ENCODE measurements at regions not wholly inside any gene's neighbourhood (a gene's known extent, or its start where the extent isn't known, plus 50 kb on each side); places are given as distances from the start of the nearest gene placed in this dataset.
"Not testable (repeated sequence)": the region's sequence is repeated elsewhere in the genome, so short reads cannot be mapped to it uniquely, and the experiment has no call there.

- H3K4me1 Mint-ChIP-seq; intact Hi-C loops (cut with micrococcal nuclease); CTCF ChIA-PET; POLR2A ChIA-PET; H3K27ac Mint-ChIP-seq; H3K27me3 Mint-ChIP-seq; H3K4me3 Mint-ChIP-seq; H3K9ac ChIP-seq (ENCODE audit: low read length); H2AFZ ChIP-seq (ENCODE audit: insufficient read depth, low read depth, low read length, poor library complexity, severe bottlenecking); H3K79me2 ChIP-seq (ENCODE audit: control insufficient read depth, insufficient read depth, low read length); H3K27me3 ChIP-seq (replicated peaks in 1 of 4; ENCODE audit: control extremely low read depth in 1 of 4, control insufficient read depth in 3 of 4, insufficient read depth in 4 of 4, low read length in 3 of 4); H3K4me1 ChIP-seq (ENCODE audit: control insufficient read depth in 2 of 2, insufficient read depth in 2 of 2, low read length in 2 of 2); ATAC-seq (ENCODE audit: low read depth); H3K4me3 ChIP-seq (ENCODE audit: control extremely low read depth in 1 of 5, extremely low read depth in 1 of 5, insufficient read depth in 1 of 5, low read depth in 2 of 5, low read length in 4 of 5); H3K4me2 ChIP-seq (replicated peaks; ENCODE audit: low read depth, low read length, poor library complexity, severe bottlenecking); H3K9me3 ChIP-seq (ENCODE audit: control extremely low read depth in 1 of 3, control insufficient read depth in 2 of 3, insufficient read depth in 1 of 3, low read length in 2 of 3); H4K20me1 ChIP-seq (ENCODE audit: control insufficient read depth, insufficient read depth, low read length, poor library complexity, severe bottlenecking); H3K36me3 ChIP-seq (replicated peaks in 1 of 2; ENCODE audit: control extremely low read depth in 1 of 2, control insufficient read depth in 1 of 2, extremely low read depth in 1 of 2, insufficient read depth in 2 of 2, low read length in 1 of 2); H3K9me3 Mint-ChIP-seq (ENCODE audit: insufficient read depth); DNase-seq; H3K27ac ChIP-seq (ENCODE audit: low read length in 2 of 2): not testable (repeated sequence)
- WGBS (ENCODE audit: insufficient coverage), result no CpG with 5 or more reads among the region's 1 CpG
Observed at GRCh38 chr12:37441371-37441770, 875.2 kb upstream of the ALG10B start.

DNA sequence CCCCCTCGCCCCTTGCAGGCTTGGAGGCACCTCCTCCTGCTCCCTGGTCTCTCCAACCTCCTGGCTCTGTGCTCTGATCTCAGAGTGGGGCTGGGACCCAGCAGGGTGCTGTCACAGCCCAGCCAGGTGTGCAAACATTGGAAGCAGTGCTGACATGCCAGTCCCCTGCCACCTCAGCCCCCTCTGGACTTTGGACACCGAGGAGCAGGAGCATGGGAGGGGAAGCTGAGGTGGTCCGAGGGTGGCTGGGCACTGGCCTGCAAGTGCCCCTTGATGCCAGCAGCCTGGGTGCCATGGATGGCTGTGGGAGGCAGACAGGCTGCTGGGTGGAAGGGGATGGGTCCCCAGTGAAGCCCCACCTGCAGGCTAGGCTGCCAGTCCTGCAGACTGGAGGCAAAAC is 860.9 kb upstream of the ALG10B start:
- H4K20me1 ChIP-seq (ENCODE audit: control insufficient read depth, insufficient read depth, low read length, poor library complexity, severe bottlenecking); CTCF ChIA-PET; DNase-seq; H3K27ac ChIP-seq (ENCODE audit: low read length in 2 of 2); H3K4me3 Mint-ChIP-seq; H3K4me1 ChIP-seq (ENCODE audit: control insufficient read depth in 2 of 2, insufficient read depth in 2 of 2, low read length in 2 of 2); POLR2A ChIA-PET; H3K27ac Mint-ChIP-seq; H3K9me3 Mint-ChIP-seq (ENCODE audit: insufficient read depth); H3K27me3 ChIP-seq (replicated peaks in 1 of 4; ENCODE audit: control extremely low read depth in 1 of 4, control insufficient read depth in 3 of 4, insufficient read depth in 4 of 4, low read length in 3 of 4); H3K4me3 ChIP-seq (ENCODE audit: control extremely low read depth in 1 of 5, extremely low read depth in 1 of 5, insufficient read depth in 1 of 5, low read depth in 2 of 5, low read length in 4 of 5); H3K79me2 ChIP-seq (ENCODE audit: control insufficient read depth, insufficient read depth, low read length); H3K9ac ChIP-seq (ENCODE audit: low read length); H2AFZ ChIP-seq (ENCODE audit: insufficient read depth, low read depth, low read length, poor library complexity, severe bottlenecking); H3K4me2 ChIP-seq (replicated peaks; ENCODE audit: low read depth, low read length, poor library complexity, severe bottlenecking); intact Hi-C loops (cut with micrococcal nuclease); H3K27me3 Mint-ChIP-seq; H3K36me3 ChIP-seq (replicated peaks in 1 of 2; ENCODE audit: control extremely low read depth in 1 of 2, control insufficient read depth in 1 of 2, extremely low read depth in 1 of 2, insufficient read depth in 2 of 2, low read length in 1 of 2); H3K4me1 Mint-ChIP-seq; ATAC-seq (ENCODE audit: low read depth): not testable (repeated sequence)
- 42% methylated on average over 3 of the region's 3 CpGs for WGBS (ENCODE audit: insufficient coverage)
- H3K9me3 ChIP-seq (ENCODE audit: control extremely low read depth in 1 of 3, control insufficient read depth in 2 of 3, insufficient read depth in 1 of 3, low read length in 2 of 3), result peaks cover 0 to 12% (median 0%) of the 10 kb centered on the region in 3 donors

GRCh38 chr12:37497939-37498338 is 818.6 kb upstream of the ALG10B start:
- H3K9me3 ChIP-seq (ENCODE audit: control extremely low read depth in 1 of 3, control insufficient read depth in 2 of 3, insufficient read depth in 1 of 3, low read length in 2 of 3); H3K4me3 Mint-ChIP-seq; H2AFZ ChIP-seq (ENCODE audit: insufficient read depth, low read depth, low read length, poor library complexity, severe bottlenecking); H3K27ac Mint-ChIP-seq; H3K4me3 ChIP-seq (ENCODE audit: control extremely low read depth in 1 of 5, extremely low read depth in 1 of 5, insufficient read depth in 1 of 5, low read depth in 2 of 5, low read length in 4 of 5); intact Hi-C loops (cut with micrococcal nuclease); H3K9me3 Mint-ChIP-seq (ENCODE audit: insufficient read depth); CTCF ChIA-PET; H4K20me1 ChIP-seq (ENCODE audit: control insufficient read depth, insufficient read depth, low read length, poor library complexity, severe bottlenecking); H3K79me2 ChIP-seq (ENCODE audit: control insufficient read depth, insufficient read depth, low read length); H3K36me3 ChIP-seq (replicated peaks in 1 of 2; ENCODE audit: control extremely low read depth in 1 of 2, control insufficient read depth in 1 of 2, extremely low read depth in 1 of 2, insufficient read depth in 2 of 2, low read length in 1 of 2); H3K27ac ChIP-seq (ENCODE audit: low read length in 2 of 2); H3K4me2 ChIP-seq (replicated peaks; ENCODE audit: low read depth, low read length, poor library complexity, severe bottlenecking); POLR2A ChIA-PET; H3K27me3 Mint-ChIP-seq; ATAC-seq (ENCODE audit: low read depth); DNase-seq; H3K9ac ChIP-seq (ENCODE audit: low read length); H3K4me1 Mint-ChIP-seq; H3K27me3 ChIP-seq (replicated peaks in 1 of 4; ENCODE audit: control extremely low read depth in 1 of 4, control insufficient read depth in 3 of 4, insufficient read depth in 4 of 4, low read length in 3 of 4); H3K4me1 ChIP-seq (ENCODE audit: control insufficient read depth in 2 of 2, insufficient read depth in 2 of 2, low read length in 2 of 2): not testable (repeated sequence)
- WGBS (ENCODE audit: insufficient coverage), result no CpG with 5 or more reads among the region's 4 CpGs

DNA sequence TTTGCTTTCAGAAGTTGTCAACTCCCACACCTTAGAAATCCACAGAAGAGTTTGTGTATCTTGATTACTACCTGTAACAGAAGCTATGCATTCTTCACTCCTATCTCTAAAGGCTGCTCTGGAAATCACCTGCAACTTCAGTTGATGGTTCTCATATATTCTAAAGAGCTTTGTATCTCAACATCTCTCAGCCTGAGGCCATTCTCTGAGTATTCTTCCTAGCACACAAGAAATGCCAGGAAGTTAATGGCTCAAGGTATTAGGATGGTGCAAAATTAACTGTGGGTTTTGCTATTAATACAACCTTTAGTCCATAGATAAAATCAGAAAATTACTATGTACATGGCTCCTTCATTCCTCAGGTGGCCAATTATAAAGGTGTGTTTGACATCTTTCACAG is 806.3 kb upstream of the ALG10B start:
- H3K27me3 ChIP-seq (replicated peaks in 1 of 4; ENCODE audit: control extremely low read depth in 1 of 4, control insufficient read depth in 3 of 4, insufficient read depth in 4 of 4, low read length in 3 of 4); H3K4me3 Mint-ChIP-seq; H4K20me1 ChIP-seq (ENCODE audit: control insufficient read depth, insufficient read depth, low read length, poor library complexity, severe bottlenecking); H3K36me3 ChIP-seq (replicated peaks in 1 of 2; ENCODE audit: control extremely low read depth in 1 of 2, control insufficient read depth in 1 of 2, extremely low read depth in 1 of 2, insufficient read depth in 2 of 2, low read length in 1 of 2); H3K4me3 ChIP-seq (ENCODE audit: control extremely low read depth in 1 of 5, extremely low read depth in 1 of 5, insufficient read depth in 1 of 5, low read depth in 2 of 5, low read length in 4 of 5); ATAC-seq (ENCODE audit: low read depth); H3K9ac ChIP-seq (ENCODE audit: low read length); H3K4me2 ChIP-seq (replicated peaks; ENCODE audit: low read depth, low read length, poor library complexity, severe bottlenecking); H2AFZ ChIP-seq (ENCODE audit: insufficient read depth, low read depth, low read length, poor library complexity, severe bottlenecking); H3K79me2 ChIP-seq (ENCODE audit: control insufficient read depth, insufficient read depth, low read length); H3K27ac Mint-ChIP-seq; H3K4me1 ChIP-seq (ENCODE audit: control insufficient read depth in 2 of 2, insufficient read depth in 2 of 2, low read length in 2 of 2); DNase-seq; H3K27me3 Mint-ChIP-seq; H3K27ac ChIP-seq (ENCODE audit: low read length in 2 of 2); POLR2A ChIA-PET; intact Hi-C loops (cut with micrococcal nuclease); H3K9me3 ChIP-seq (ENCODE audit: control extremely low read depth in 1 of 3, control insufficient read depth in 2 of 3, insufficient read depth in 1 of 3, low read length in 2 of 3); H3K9me3 Mint-ChIP-seq (ENCODE audit: insufficient read depth); CTCF ChIA-PET; H3K4me1 Mint-ChIP-seq: not testable (repeated sequence)

Data from B cell (primary cell).